HG03469 (cell line): ENCODE measurements at regions not wholly inside any gene's neighbourhood (a gene's known extent, or its start where the extent isn't known, plus 50 kb on each side); places are given as distances from the start of the nearest gene placed in this dataset.
"Not testable (repeated sequence)": the region's sequence is repeated elsewhere in the genome, so short reads cannot be mapped to it uniquely, and the experiment has no call there.

Experiments
- ATAC-seq: cut with Tn5 transposase; IDR thresholded peaks from one replicate; pipeline ENCODE4 v1.9.1; 2021; ENCODE audit warnings: mild to moderate bottlenecking, moderate library complexity, moderate number of reproducible peaks; ENCODE audit not compliant: unreplicated experiment

GRCh38 chr17:77531002-77531401 is 390.2 kb downstream of the SEC14L1 start:
- ATAC-seq, result no peak

DNA sequence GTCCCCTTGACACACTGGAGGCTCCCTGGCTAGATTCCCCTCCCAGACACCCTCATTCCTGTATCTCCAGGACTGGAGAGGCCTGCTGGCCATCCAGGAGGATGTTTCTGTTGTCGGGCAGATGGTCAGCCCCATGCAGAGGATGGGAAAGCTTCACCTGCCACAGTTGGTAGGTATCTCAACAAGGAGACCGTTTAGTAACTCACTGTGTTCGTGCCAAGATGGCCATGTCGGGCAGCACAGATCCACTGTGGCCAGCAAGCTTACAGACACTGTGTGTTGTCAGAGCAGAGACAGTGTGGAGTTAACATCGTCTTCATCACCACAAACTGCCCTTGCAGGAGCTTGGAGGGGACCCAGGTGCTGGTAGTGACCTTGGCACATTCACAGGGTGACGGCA is 390.9 kb downstream of the SEC14L1 start:
- no peak for ATAC-seq

- ATAC-seq, result not testable (repeated sequence)
Observed at GRCh38 chr17:77533697-77534096, 392.9 kb downstream of the SEC14L1 start.

DNA sequence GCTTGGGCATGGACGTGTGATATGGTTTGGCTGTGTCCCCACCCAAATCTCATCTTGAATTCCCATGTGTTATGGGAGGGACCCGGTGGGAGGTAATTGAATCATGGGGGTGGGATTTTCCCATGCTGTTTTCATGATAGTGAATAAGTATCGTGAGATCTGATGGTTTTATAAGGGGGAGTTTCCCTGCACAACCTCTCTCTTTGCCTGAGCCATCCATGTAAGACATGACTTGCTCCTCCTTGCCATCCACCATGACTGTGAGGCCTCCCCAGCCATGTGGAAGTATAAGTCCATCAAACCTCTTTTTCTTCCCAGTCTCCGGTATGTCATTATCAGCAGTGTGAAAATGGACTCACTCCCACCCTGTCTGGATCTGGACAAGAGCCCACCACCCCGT is 393.4 kb downstream of the SEC14L1 start:
- ATAC-seq, result no peak

DNA sequence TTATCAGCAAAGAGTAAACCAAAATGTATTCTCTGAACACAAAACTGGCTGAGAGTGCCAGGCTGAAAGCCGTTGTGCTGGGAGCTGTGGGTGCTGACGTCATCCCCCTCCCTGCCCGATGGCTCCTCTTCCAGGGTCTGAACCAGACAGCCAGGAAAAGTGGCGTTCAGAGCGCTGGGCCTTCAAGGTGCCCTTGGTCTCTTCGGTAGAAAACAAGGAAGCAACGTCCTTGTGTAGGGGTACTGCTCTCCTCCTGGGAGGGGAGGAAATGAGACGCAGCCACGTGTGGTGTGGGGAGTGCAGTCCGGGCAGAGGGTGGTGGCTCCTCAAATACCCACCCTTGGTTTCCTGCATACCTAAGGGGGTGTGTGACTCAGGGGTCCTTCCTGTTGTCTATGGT is 394.7 kb downstream of the SEC14L1 start:
- ATAC-seq, result no peak

DNA sequence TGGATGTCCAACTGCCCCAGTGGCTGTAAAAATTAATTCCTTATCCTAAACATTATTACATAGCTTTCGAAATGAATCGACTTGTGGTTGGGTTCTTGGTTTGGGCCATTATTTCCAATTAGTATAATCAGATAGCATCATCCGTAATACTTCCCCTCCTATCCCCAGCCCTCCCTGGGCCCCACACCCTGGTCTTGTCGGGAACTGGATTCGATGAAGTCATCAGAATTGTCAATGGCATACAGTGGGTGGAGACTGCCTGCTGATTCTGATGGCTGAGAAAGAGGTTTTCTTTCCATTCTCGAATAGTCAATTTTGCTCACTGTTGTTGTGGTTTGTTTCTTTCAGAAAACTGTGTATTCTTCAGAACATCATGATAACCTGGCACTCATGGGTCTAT is 395.1 kb downstream of the SEC14L1 start:
- no peak for ATAC-seq

GRCh38 chr17:77537566-77537965 is 396.8 kb downstream of the SEC14L1 start:
- no peak for ATAC-seq

DNA sequence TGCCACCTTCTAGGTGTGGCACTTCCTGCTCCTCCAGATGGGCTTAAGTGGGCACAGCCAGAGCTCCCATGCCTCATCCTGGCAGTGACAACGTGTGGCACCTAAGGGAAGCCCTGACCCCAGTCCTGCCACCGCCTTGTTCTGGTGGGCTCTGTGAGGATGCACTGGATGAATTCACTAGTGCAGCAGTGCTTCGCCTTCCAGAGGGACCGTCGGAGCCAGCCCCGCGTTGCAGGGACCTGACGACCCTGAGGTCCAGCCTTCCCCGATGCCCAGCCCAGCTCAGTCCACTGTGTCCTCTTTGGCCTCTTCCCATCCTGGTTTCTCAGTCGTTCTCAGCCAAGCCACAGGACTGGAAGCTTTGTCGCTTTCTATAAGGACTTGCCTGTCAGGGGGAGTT is 399.8 kb downstream of the SEC14L1 start:
- no peak for ATAC-seq

DNA sequence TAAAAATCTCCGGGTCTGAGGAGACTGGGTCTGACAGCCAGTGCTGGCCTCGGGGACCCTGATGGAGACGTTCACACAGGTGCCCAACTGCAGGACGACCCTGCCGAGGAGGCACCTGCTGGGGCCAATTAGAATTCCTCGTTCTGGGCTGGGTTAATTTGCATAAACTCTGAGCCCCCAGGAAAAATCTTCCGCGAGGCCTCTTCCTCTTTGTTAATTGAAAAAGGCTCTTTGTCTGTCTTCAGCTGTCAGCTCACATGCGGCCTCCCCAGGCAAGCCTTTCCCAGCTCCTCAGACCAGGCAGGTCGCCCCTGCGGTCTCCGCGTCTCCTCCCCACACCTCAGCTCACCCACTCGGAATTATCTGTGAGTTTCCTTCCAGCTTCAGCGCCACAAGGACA is 400.2 kb downstream of the SEC14L1 start:
- ATAC-seq, result no peak

GRCh38 chr17:77542011-77542410 is 401.2 kb downstream of the SEC14L1 start:
- no peak for ATAC-seq

GRCh38 chr17:77542551-77543490 is 402.1 kb downstream of the SEC14L1 start:
- ATAC-seq, result no peak

- no peak for ATAC-seq
Observed at GRCh38 chr17:77543801-77544200, 403.0 kb downstream of the SEC14L1 start.

DNA sequence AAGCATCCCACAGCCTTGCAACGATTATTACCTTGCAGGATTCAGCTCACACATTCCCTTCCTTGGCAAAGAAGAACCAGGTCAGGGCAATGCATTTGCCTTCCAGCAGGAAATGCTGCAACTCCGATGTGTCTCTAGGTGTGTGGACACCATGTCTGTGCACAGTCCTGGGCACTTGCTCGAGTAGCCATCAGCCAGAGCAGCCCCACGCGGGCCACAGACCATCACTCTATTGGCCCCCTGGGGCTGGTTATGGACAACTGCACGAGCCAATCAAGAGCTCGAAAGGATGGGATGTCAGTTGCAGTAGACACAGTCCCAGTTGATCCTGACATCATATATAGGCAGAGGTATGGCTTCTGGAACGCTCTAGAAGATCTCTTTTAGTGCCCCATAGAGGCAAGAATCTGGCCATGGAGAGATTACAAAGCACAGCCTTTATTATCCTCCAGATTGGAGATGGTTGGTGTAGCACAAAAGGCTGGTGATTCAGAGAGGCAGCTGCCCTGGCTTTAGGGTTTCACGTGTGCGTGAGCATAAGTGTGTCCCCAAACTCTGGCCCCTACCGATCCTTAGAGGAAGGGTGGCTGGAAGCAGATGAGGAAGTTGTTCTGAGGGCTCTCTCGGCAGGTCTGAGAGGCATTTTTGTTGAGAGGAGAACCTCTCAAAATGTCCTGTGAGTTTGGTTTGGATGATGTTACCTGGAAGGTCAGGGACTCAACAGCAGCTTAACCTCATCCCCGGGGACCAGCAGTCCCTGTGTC is 403.8 kb downstream of the SEC14L1 start:
- no peak for ATAC-seq

DNA sequence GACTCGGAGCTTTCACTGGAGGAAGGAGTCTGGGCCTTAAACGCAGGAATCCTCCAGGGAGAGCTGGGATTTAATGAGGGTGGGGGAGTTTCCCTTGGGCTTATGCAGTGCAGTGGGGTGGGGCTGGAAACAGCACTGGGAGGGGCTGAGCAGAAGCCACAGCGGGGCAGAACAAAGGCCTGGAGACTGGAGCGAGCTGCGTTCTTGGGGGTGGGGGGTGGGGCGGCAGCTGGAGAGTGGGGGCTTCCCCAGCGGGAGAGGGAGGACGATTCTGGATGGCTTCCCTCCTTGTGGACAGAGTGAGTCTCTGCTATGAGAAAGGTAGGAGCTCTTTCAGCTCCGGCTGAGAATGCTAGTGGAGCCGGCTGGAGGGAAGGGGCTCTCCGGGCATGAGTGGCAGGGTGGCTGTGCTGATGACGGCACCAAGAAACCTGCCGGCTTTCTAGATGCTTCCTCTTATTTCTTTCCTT is 406.0 kb downstream of the SEC14L1 start:
- no peak for ATAC-seq

- no peak for ATAC-seq
Observed at GRCh38 chr17:77548967-77549366, 408.2 kb downstream of the SEC14L1 start.

GRCh38 chr17:77549726-77550366 is 408.7 kb upstream of the TNRC6C start:
- no peak for ATAC-seq

- ATAC-seq, result no peak
Observed at GRCh38 chr17:77553459-77554066, 404.9 kb upstream of the TNRC6C start.

DNA sequence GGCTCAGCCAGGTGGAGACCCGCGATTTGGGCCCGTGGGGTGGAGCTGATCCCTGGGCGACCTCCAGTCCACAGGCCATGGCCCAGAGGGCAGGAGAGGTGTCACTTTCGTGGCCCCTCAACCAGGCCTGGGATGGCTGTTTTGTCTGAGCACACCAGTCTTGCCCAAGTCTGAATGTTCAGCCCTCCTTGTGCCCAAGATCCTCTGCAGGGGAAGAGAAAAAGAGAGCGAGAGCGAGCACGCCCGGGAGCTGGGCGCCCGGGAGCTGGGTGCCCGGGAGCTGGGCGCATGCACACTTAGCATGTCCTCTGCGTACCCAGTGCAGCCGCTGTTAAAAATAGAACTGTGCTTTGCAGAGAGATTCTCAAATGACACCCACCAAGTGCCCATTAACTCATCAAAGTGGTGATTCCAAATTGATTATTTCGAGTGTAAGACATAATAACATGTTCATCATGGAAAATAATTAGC is 403.3 kb upstream of the TNRC6C start:
- ATAC-seq, result no peak

DNA sequence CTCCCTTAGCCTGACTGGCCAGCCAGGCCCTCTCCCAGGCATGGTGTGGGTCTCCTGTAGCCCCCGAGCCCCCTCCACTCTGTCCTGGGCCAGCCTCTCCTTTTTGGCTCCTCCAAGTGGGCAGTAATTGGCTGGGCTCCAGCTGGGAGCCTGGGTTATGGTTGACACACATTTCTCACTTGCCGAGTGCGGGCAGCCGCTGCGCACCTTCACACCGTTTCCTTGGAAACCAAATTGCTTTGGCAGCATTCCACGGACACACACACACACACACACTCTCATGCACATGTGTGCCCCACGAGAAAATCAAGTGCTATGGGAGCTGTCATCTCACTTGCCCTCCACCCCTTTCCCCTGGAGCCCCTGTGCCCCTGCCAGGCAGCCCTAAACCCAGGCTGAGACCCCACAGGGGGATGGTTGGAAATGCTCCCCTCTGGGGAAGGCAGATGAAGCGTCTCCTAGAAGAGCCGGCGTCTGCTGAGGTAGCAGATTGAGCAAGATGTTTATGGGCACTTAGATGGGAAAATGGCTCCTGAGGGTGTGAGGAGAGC is 402.7 kb upstream of the TNRC6C start:
- no peak for ATAC-seq

- ATAC-seq, result no peak
Observed at GRCh38 chr17:77556383-77557061, 402.0 kb upstream of the TNRC6C start.
